Astrocyte (in vitro differentiated cells and primary cell): ENCODE measurements at regions not wholly inside any gene's neighbourhood (a gene's known extent, or its start where the extent isn't known, plus 50 kb on each side); places are given as distances from the start of the nearest gene placed in this dataset.

Experiments used
- DNase-seq: peaks from one replicate; pipeline ENCODE4 v3.0.0-alpha.2; 2010; ENCODE audit warnings: low read depth
- FAIRE-seq: peaks from 2 replicates; lab custom pipeline; 2011; peaks lifted over from hg19 to GRCh38; lab: Jason Lieb, UNC
- H2AFZ ChIP-seq: 2 replicates; pipeline ENCODE4 v1.6.0; 2012; ENCODE audit warnings: low read depth, low read length, inconsistent platforms
- H3K27ac ChIP-seq: 2 replicates; pipeline ENCODE4 v1.5.1; 2011; ENCODE audit warnings: low read depth, low read length, inconsistent platforms
- H3K27me3 ChIP-seq: 2 replicates; pipeline ENCODE4 v1.6.0; 2011; ENCODE audit warnings: low read length, inconsistent platforms; ENCODE audit not compliant: insufficient read depth
- H3K36me3 ChIP-seq: 2 replicates; pipeline ENCODE4 v1.5.1; 2011; ENCODE audit warnings: low read length, inconsistent platforms; ENCODE audit not compliant: insufficient read depth
- H3K4me1 ChIP-seq: 2 replicates; pipeline ENCODE4 v1.5.1; 2011; ENCODE audit warnings: low read length, inconsistent platforms; ENCODE audit not compliant: insufficient read depth
- H3K4me2 ChIP-seq: 2 replicates; pipeline ENCODE4 v1.6.0; 2012; ENCODE audit warnings: low read length, inconsistent platforms
- H3K4me3 ChIP-seq: 2 replicates; pipeline ENCODE4 v1.5.1; 2011; ENCODE audit warnings: low read depth, mild to moderate bottlenecking, low read length, inconsistent platforms; ENCODE audit not compliant: insufficient read depth
- H3K79me2 ChIP-seq: 2 replicates; pipeline ENCODE4 v1.6.0; 2012; ENCODE audit warnings: mild to moderate bottlenecking, low read length, inconsistent platforms; ENCODE audit not compliant: insufficient read depth
- H3K9ac ChIP-seq: 2 replicates; pipeline ENCODE4 v1.6.0; 2012; ENCODE audit warnings: mild to moderate bottlenecking, low read length, inconsistent platforms
- H3K9me3 ChIP-seq: 2 replicates; pipeline ENCODE4 v1.5.1; 2012; ENCODE audit warnings: low read depth, mild to moderate bottlenecking, low read length, inconsistent platforms; ENCODE audit not compliant: insufficient read depth
- H4K20me1 ChIP-seq: 2 replicates; pipeline ENCODE4 v1.6.0; 2012; ENCODE audit warnings: low read length, inconsistent platforms; ENCODE audit not compliant: insufficient read depth
- H3K27ac Mint-ChIP-seq: one replicate; pipeline ENCODE4 v1.8.0; 2021; ENCODE audit warnings: mild to moderate bottlenecking, mixed read lengths; ENCODE audit not compliant: unreplicated experiment
- H3K27me3 Mint-ChIP-seq: one replicate; pipeline ENCODE4 v1.8.0; 2021; ENCODE audit warnings: low read depth, mixed read lengths; ENCODE audit not compliant: unreplicated experiment
- H3K36me3 Mint-ChIP-seq: one replicate; pipeline ENCODE4 v1.8.0; 2021; ENCODE audit warnings: low read depth, mixed read lengths; ENCODE audit not compliant: unreplicated experiment
- H3K4me1 Mint-ChIP-seq: one replicate; pipeline ENCODE4 v1.8.0; 2021; ENCODE audit warnings: low read depth, mixed read lengths; ENCODE audit not compliant: unreplicated experiment
- H3K4me3 Mint-ChIP-seq: one replicate; pipeline ENCODE4 v1.8.0; 2021; ENCODE audit warnings: mild to moderate bottlenecking, moderate library complexity, mixed read lengths; ENCODE audit not compliant: unreplicated experiment
- H3K9me3 Mint-ChIP-seq: one replicate; pipeline ENCODE4 v1.8.0; 2021; ENCODE audit warnings: mild to moderate bottlenecking, mixed read lengths; ENCODE audit not compliant: unreplicated experiment
- CTCF ChIP-seq: IDR thresholded peaks from 2 replicates; pipeline ENCODE4 v1.5.1; 2011; ENCODE audit warnings: low read depth, mild to moderate bottlenecking, inconsistent platforms, low read length, moderate library complexity; ENCODE audit not compliant: insufficient read depth
- EZH2 ChIP-seq: IDR thresholded peaks from 2 replicates; pipeline ENCODE4 v1.6.1; 2012; ENCODE audit warnings: mild to moderate bottlenecking, low read length, inconsistent platforms; ENCODE audit not compliant: insufficient read depth

DNA sequence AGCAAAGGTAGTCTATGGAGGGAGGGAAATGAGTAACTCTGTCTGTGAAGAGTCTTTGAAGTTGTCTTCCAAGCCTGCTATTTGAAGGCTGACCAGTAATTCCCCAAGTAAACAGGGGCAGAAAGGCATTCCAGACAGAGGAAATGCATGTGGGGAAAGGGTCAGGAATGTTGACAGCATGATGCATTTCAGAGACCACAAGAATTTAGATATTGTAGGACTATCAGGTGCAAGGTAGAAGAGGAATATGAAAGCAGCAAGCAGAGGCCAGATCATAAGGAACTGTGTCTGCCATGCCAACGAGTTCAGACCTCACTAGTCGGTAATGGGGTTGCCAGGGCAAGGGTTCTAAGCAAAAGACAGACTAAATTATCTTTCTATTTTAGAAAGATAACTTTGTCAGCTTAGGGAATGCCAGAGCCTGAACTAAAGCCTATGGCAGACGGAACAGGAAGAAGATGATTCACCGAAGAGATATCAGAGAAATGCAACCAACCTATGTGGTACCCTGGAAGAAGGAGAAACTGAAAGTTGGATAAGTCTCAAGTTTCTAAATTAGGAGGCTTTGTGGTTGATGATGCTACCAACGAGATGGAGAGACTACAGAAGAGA is 327.0 kb upstream of the RORA start:
- Histone ChIP-seq H2AFZ (no peak overlapping the region), H4K20me1 (no peaks in the 10 kb centered on the region), H3K9ac (no peak overlapping the region), H3K9me3 (no peaks in the 10 kb centered on the region), H3K4me1 (peaks cover 10% of the 10 kb centered on the region), H3K4me3 (no peak overlapping the region), H3K27ac (no peak overlapping the region), H3K79me2 (no peaks in the 10 kb centered on the region), H3K27me3 (peaks cover 2% of the 10 kb centered on the region), H3K4me2 (peak overlapping the region; percentile 74), H3K36me3 (no peaks in the 10 kb centered on the region)
- H3K9me3 Mint-ChIP-seq: no peaks in the 10 kb centered on the region
- peak; percentile 78 for DNase-seq
- FAIRE-seq: peak; percentile 9
- TF ChIP-seq CTCF (no peak), EZH2 (no peak)
- peaks cover 30% of the 10 kb centered on the region for H3K4me1 Mint-ChIP-seq
- no peaks in the 10 kb centered on the region for H3K36me3 Mint-ChIP-seq
- no peak overlapping the region for H3K4me3 Mint-ChIP-seq
- peak overlapping the region; percentile 51 for H3K27ac Mint-ChIP-seq
- peaks cover 5% of the 10 kb centered on the region for H3K27me3 Mint-ChIP-seq

GRCh38 chr15:61549727-61550126 is 320.6 kb upstream of the RORA start:
- TF ChIP-seq CTCF: no peak
- TF ChIP-seq EZH2: no peak
- peaks cover 13% of the 10 kb centered on the region for H3K4me1 Mint-ChIP-seq
- no peak overlapping the region for H3K4me3 Mint-ChIP-seq

GRCh38 chr15:61545763-61546162 is 316.7 kb upstream of the RORA start:
- Mint-ChIP-seq H3K27ac (no peak overlapping the region), H3K4me3 (no peak overlapping the region), H3K27me3 (peaks cover 14% of the 10 kb centered on the region), H3K4me1 (no peaks in the 10 kb centered on the region), H3K9me3 (no peaks in the 10 kb centered on the region), H3K36me3 (no peaks in the 10 kb centered on the region)
- no peaks in the 10 kb centered on the region for H3K79me2 ChIP-seq
- no peak overlapping the region for H3K4me3 ChIP-seq
- H3K36me3 ChIP-seq: no peaks in the 10 kb centered on the region
- no peak overlapping the region for H3K9ac ChIP-seq
- H2AFZ ChIP-seq: no peak overlapping the region
- H3K27me3 ChIP-seq: no peaks in the 10 kb centered on the region
- no peak for TF ChIP-seq EZH2
- FAIRE-seq: no peak
- no peak overlapping the region for H3K27ac ChIP-seq
- no peak overlapping the region for H3K4me2 ChIP-seq
- H3K4me1 ChIP-seq: no peaks in the 10 kb centered on the region
- peaks cover 4% of the 10 kb centered on the region for H3K9me3 ChIP-seq
- H4K20me1 ChIP-seq: no peaks in the 10 kb centered on the region
- DNase-seq: no peak

More at GRCh38 chr15:61549727-61550126, 320.6 kb upstream of the RORA start:
- DNase-seq: no peak
- no peak overlapping the region for H2AFZ ChIP-seq
- H3K9me3 ChIP-seq: peaks cover 4% of the 10 kb centered on the region
- H3K27me3 ChIP-seq: no peaks in the 10 kb centered on the region
- Mint-ChIP-seq H3K36me3 (no peaks in the 10 kb centered on the region), H3K27ac (no peak overlapping the region), H3K9me3 (no peaks in the 10 kb centered on the region), H3K27me3 (peaks cover 9% of the 10 kb centered on the region)
- no peak overlapping the region for H3K4me2 ChIP-seq
- no peak for FAIRE-seq
- H3K4me1 ChIP-seq: no peaks in the 10 kb centered on the region
- no peak overlapping the region for H3K27ac ChIP-seq
- no peak overlapping the region for H3K4me3 ChIP-seq
- no peak overlapping the region for H3K9ac ChIP-seq
- H3K79me2 ChIP-seq: no peaks in the 10 kb centered on the region
- no peaks in the 10 kb centered on the region for H4K20me1 ChIP-seq
- no peaks in the 10 kb centered on the region for H3K36me3 ChIP-seq
